BJ (cell line): ENCODE measurements at regions not wholly inside any gene's neighbourhood (a gene's known extent, or its start where the extent isn't known, plus 50 kb on each side); places are given as distances from the start of the nearest gene placed in this dataset.

Source experiments
- CTCF ChIA-PET: fragments of 350-600 bp; formaldehyde crosslinking; extraction: SDS; loops from one replicate; lab custom pipeline; 2021; ENCODE audit warnings: antibody characterized with exemption, inconsistent platforms; lab: Yijun Ruan, JAX
- POLR2A ChIA-PET: fragments of 300-600 bp; sonication (Branson Sonifier 250); formaldehyde crosslinking; extraction: SDS; loops from one replicate; lab custom pipeline; 2021; ENCODE audit warnings: antibody characterized with exemption; lab: Charles Lee
- DNase-seq: peaks from one replicate; pipeline ENCODE4 v3.0.0-alpha.2; 2011; ENCODE audit warnings: low read depth
- H3K27me3 ChIP-seq: 2 replicates; pipeline ENCODE4 v1.6.0; 2011; ENCODE audit warnings: low read length; ENCODE audit not compliant: control insufficient read depth, insufficient read depth
- H3K36me3 ChIP-seq: 2 replicates; pipeline ENCODE4 v1.5.1; 2011; ENCODE audit warnings: low read length; ENCODE audit not compliant: control insufficient read depth, insufficient read depth
- H3K4me3 ChIP-seq: 2 replicates; pipeline ENCODE4 v1.5.1; 2011; ENCODE audit warnings: low read depth, mild to moderate bottlenecking, control low read depth, low read length
- CTCF ChIP-seq: IDR thresholded peaks from 2 replicates; pipeline ENCODE4 v1.5.1; 2011; ENCODE audit warnings: low read depth, mild to moderate bottlenecking, control low read depth, inconsistent platforms, low read length, moderate library complexity; ENCODE audit not compliant: insufficient read depth

GRCh38 chr7:97623333-97623732 lies 108.6 kb upstream of the TAC1 start:
- POLR2A ChIA-PET = no interaction called here
- H3K27me3 ChIP-seq = no peaks in the 10 kb centered on the region
- H3K4me3 ChIP-seq = no peak overlapping the region
- H3K36me3 ChIP-seq = no peaks in the 10 kb centered on the region
- CTCF ChIA-PET = no interaction called here
- TF ChIP-seq CTCF = no peak
- DNase-seq = no peak

- no peak for DNase-seq
- ChIA-PET CTCF (no interaction called here), POLR2A (no interaction called here)
- no peak overlapping the region for H3K4me3 ChIP-seq
- no peaks in the 10 kb centered on the region for H3K27me3 ChIP-seq
- H3K36me3 ChIP-seq = no peaks in the 10 kb centered on the region
- no peak for TF ChIP-seq CTCF
These were observed 101.8 kb upstream of the TAC1 start for GRCh38 chr7:97630116-97630515.

GRCh38 chr7:97635622-97636021 lies 96.3 kb upstream of the TAC1 start:
- POLR2A ChIA-PET = no interaction called here
- no peaks in the 10 kb centered on the region for H3K36me3 ChIP-seq
- no peak for TF ChIP-seq CTCF
- H3K4me3 ChIP-seq = no peak overlapping the region
- H3K27me3 ChIP-seq = no peaks in the 10 kb centered on the region
- CTCF ChIA-PET = no interaction called here
- no peak for DNase-seq

- ChIA-PET POLR2A (no interaction called here), CTCF (no interaction called here)
- Histone ChIP-seq H3K27me3 (no peaks in the 10 kb centered on the region), H3K36me3 (no peaks in the 10 kb centered on the region), H3K4me3 (no peak overlapping the region)
- TF ChIP-seq CTCF = no peak
- no peak for DNase-seq
These were observed 92.8 kb upstream of the TAC1 start for GRCh38 chr7:97639036-97639435.

- POLR2A ChIA-PET = no interaction called here
- Histone ChIP-seq H3K27me3 (no peaks in the 10 kb centered on the region), H3K4me3 (no peak overlapping the region), H3K36me3 (no peaks in the 10 kb centered on the region)
- no peak for DNase-seq
- CTCF ChIA-PET = no interaction called here
- no peak for TF ChIP-seq CTCF
These were observed 72.4 kb upstream of the TAC1 start for GRCh38 chr7:97659363-97660045.
